HUDEP-2 (cell line): ENCODE measurements at regions not wholly inside any gene's neighbourhood (a gene's known extent, or its start where the extent isn't known, plus 50 kb on each side); places are given as distances from the start of the nearest gene placed in this dataset.

ENCODE experiments used
- DNase-seq, 76 experiments: peaks; one replicate each; lab custom pipeline; 2025; ENCODE audit not compliant: unreplicated experiment in 76 of 76; lab: John Stamatoyannopoulos, UW

DNA sequence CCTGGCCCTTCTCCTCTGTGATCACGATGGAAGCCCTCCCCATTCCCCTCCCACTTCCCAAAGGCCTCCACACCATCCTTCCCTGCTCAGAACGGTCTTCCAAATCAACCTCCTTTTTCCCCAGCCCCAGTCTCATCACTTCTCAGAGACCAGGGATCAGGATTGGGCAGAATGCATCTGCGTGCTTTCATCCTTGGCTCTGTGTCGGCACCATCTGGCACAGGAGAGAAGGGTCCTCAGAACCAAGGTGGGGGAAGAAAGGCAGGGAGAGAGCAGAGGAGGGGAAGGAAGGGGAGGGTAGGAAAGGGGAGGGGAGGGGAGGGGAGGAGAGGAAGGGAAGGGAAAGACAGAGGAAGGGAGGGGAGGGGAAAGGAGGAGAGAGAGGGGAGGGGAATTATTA, 52.4 kb upstream of the FICD start:
- DNase-seq: no peak

GRCh38 chr12:108461058-108461660, 53.9 kb upstream of the FICD start:
- no peak for DNase-seq

- no peak for DNase-seq
Observed at GRCh38 chr12:108459149-108459548, 55.9 kb upstream of the FICD start.

- no peak for DNase-seq
Observed at GRCh38 chr12:108457734-108458361, 57.2 kb upstream of the FICD start.

DNA sequence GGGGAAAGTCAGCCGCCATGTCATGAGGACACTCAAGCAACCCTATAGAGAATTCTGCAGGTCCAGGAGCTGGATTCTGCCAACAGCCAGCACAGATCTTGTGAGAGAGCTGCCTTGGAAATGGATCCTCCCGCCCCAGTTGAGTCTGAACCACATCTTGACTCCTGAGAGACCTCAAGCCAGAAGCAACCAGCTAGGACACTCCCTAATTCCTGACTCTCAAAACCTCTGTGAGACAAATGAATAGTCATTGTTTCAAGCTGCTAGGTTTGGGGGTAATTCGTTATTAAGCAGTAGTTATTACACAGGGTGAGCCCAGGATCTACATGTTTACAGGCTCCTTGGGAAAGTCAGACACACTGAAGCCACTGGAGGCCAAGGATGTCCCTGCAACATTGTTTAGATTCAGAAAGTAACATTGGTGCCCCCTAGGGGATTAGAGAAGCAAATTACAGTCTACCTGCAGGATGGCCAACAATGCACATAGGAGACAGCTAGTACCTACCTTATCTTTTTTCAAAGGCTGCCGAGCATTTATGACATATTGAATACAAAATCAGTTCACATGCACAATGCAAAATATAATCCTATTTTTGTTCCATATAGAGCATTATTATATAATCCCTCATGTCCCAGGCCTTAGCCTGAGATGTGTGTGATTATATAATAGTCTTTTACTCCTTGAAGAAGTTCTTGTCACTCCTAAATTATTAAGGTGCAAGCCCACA, 57.9 kb upstream of the FICD start:
- peak in 34 of 76 experiments; percentile 2 to 63 (median 28) for DNase-seq

- no peak for DNase-seq
Observed at GRCh38 chr12:108455706-108456105, 59.4 kb upstream of the FICD start.

- no peak for DNase-seq
Observed at GRCh38 chr12:108454539-108455139, 60.4 kb upstream of the FICD start.

DNA sequence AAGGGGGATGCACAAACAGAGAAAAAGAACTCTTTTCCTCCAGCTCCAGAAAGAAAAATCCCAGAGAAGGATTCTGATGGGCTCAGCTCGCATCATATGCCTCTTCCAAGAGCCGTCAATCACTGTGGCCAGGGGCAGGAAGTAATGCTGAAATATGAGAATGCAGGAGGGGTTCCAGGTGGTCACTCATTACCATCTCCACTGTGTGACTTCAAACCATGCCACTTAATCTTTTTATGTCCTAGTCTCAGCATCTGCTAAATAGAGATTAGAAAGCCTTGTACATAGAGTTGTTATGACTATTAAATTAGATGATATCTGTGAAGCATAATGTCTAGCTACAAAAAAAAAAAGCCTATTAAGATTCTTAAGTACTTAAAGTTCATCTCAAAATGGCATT, 65.6 kb upstream of the FICD start:
- no peak for DNase-seq

- DNase-seq: no peak
Observed at GRCh38 chr12:108448246-108448645, 66.8 kb upstream of the FICD start.

GRCh38 chr12:108447168-108447832, 67.8 kb upstream of the FICD start:
- no peak for DNase-seq

DNA sequence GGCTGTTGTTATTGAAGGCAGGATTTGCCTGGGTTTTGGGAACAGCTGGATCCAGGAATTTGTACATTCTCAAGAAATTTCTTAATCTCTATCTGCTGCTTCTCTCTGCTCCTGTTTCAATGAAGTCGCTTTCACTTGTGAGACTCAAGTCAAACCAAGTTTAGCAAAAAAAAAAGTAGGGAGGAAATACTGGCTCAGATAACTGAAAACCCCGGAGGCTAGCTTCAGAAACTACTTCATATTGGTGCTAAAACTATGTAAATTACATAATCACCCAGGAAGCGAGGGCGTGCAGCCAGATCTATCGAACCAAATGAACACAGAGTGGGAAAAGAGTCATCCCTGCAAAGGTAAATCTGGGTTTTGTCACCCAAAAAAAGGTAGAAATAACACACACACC, 68.3 kb upstream of the FICD start:
- no peak for DNase-seq

GRCh38 chr12:108442910-108443309, 72.2 kb upstream of the FICD start:
- no peak for DNase-seq

- no peak for DNase-seq
Observed at GRCh38 chr12:108442067-108442466, 73.0 kb upstream of the FICD start.

DNA sequence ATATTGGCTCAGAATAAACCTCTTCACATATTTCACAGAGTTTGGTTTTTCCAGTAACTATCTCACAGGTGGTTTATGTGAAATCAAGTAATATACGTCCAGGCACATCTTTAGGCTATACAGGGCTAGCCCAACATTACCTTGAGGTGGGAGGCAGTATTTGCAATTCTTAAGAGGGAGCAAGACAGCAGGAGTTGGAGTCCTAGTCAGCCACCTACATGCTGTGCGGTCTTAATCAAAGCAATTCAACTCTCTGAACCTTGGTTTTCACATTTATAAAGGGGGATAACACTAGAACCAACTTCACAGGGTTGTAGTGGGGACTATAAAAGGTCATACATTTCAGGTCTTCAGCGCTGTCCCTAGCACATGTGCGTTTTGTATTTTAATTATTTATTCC, 73.5 kb upstream of the FICD start:
- DNase-seq: no peak

DNA sequence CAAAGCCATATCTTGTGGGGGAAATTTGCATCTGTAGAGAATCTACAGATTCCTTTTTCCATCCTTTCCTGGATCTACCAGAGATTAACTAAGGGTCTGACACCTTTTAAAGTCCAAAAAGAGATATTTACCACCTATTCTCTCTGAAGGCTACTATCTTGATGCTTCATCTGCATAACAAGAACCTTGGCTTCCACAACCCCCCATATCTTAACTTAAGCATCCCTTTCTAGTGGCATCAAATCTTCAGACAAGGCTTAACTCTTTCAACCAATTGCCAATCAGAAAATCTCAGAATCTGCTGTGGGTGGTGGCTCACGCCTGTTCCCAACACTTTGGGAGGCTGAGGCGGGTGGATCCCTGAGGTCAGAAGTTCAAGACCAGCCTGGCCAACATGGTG, 74.3 kb upstream of the FICD start:
- no peak for DNase-seq

- no peak for DNase-seq
Observed at GRCh38 chr12:108438667-108439066, 76.4 kb upstream of the FICD start.

DNA sequence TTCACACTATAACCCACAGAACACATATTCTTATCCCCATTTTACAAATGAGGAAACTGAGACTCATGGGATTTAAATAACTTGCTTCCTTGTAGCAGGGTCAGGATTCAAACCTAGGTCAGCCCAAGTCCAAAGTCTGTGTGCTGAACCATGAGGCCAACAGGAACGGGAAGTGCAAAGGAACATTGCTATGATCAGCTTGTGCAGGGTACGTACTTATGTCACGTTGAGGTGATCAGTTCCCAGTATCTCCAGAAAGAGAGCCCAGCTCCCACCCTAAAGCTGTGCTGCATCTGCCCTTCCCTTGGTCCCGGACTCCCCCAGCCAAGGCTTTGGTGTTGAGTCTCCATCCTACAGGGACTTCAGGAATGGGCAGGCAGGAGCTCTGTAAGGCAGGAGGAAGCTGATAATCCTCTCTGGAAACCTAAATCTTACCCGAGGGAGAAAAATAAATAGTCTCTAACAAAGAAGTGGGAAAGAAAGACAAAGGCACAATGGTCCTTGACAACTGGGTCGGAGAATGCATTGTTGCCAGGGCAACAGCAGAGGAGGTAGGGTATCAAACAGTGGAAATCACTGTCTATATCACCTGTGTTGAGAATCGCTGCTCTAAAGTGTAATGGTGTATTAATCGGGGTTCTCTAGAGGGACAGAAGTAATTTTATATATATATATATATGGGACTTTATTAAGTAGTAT, 82.5 kb upstream of the FICD start:
- no peak for DNase-seq

GRCh38 chr12:108430926-108431325, 84.2 kb upstream of the FICD start:
- no peak for DNase-seq

GRCh38 chr12:108430245-108430644, 84.8 kb upstream of the FICD start:
- DNase-seq: no peak

GRCh38 chr12:108425238-108425795, 86.2 kb upstream of the CMKLR1 start:
- no peak for DNase-seq
